ENCODE measurements at regions not wholly inside any gene's neighbourhood (a gene's known extent, or its start where the extent isn't known, plus 50 kb on each side); places are given as distances from the start of the nearest gene placed in this dataset.

DNA sequence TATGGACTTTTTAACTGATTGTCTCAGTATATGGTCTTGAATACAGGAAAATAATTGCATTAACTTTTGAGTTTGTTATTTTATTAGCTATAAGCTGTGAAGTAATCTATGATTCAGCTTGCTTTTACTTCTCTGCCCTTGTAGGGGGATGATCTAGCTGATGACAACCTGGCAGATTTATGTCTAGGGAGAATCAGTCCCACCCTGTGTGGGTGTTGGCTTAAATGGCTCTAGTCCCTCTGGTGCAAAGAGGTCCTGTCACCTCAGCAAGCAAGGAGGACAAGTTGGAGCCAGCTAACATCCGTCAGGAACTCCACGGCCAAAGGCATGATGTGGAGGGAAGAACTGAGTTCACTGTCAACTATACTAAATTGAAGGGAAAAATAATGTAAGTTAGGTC is 495.3 kb downstream of the BMP2 start:
- Histone ChIP-seq H3K9ac (no peak overlapping the region), H3K4me2 (ENCODE audit: unreplicated experiment) (no peak overlapping the region), H2AFZ (no peak overlapping the region), H4K20me1 (ENCODE audit: insufficient read depth) (no peaks in the 10 kb centered on the region), H3K4me3 (no peak overlapping the region), H3K27ac (no peak overlapping the region), H3K4me1 (ENCODE audit: insufficient read depth) (no peaks in the 10 kb centered on the region), H3K79me2 (ENCODE audit: insufficient read depth) (no peaks in the 10 kb centered on the region), H3K36me3 (ENCODE audit: low read depth) (no peaks in the 10 kb centered on the region), H3K9me3 (ENCODE audit: low read depth) (no peaks in the 10 kb centered on the region), H3K9me2 (ENCODE audit: insufficient read depth) (no peaks in the 10 kb centered on the region), H3F3A (ENCODE audit: insufficient read depth) (no peaks in the 10 kb centered on the region), H3K27me3 (replicated peaks; ENCODE audit: insufficient read depth) (0 out of 2 replicates have a peak, but pooled peaks cover 5% of the 10 kb centered on the region)
- WGBS, 2 experiments (ENCODE audit: low coverage in 1 of 2, low lambda C conversion rate in 2 of 2, missing lambda C conversion rate in 2 of 2): 0 to 2% methylated on average over 2 of the region's 2 CpGs
- TF ChIP-seq EZH2phosphoT487 (IDR thresholded peaks at IDR 0.05; ENCODE audit: insufficient read depth, low read depth) (no peak), EZH2 (IDR thresholded peaks at IDR 0.05; ENCODE audit: insufficient read depth, poor library complexity, severe bottlenecking) (no peak)
- no peak for DNase-seq
- in situ Hi-C loops (cut with MboI): no loop called here

DNA sequence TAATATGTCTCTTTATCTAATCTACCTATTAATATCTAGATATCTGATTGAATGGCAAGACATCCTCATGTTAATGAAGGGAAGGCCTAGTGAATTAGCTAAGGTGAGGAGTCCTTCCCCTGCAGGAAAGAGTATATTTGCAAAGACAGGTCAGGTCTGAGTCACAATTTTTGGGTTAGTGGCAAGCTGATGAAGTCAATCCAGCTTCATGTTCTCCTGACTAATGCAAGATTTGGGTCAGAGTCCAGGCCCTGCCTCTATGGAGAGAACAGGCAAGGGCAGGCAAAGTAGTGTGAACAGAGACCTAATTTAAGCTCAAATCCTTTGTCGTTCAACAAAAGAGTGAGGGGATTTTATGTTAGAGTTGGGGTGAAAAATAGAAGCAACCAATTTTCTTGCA is 496.7 kb downstream of the BMP2 start:
- no peak overlapping the region for H3K27ac ChIP-seq
- WGBS, 2 experiments (ENCODE audit: low coverage in 1 of 2, low lambda C conversion rate in 2 of 2, missing lambda C conversion rate in 2 of 2): 48 to 82% methylated on average over 1 of the region's 1 CpG
- H3K36me3 ChIP-seq (ENCODE audit: low read depth): no peaks in the 10 kb centered on the region
- H3K79me2 ChIP-seq (ENCODE audit: insufficient read depth): no peaks in the 10 kb centered on the region
- H3K4me2 ChIP-seq (ENCODE audit: unreplicated experiment): no peak overlapping the region
- peak; percentile 1 for DNase-seq
- H3F3A ChIP-seq (ENCODE audit: insufficient read depth): no peaks in the 10 kb centered on the region
- H3K9me3 ChIP-seq (ENCODE audit: low read depth): no peaks in the 10 kb centered on the region
- in situ Hi-C loops (cut with MboI): no loop called here
- TF ChIP-seq EZH2phosphoT487 (IDR thresholded peaks at IDR 0.05; ENCODE audit: insufficient read depth, low read depth) (no peak), EZH2 (IDR thresholded peaks at IDR 0.05; ENCODE audit: insufficient read depth, poor library complexity, severe bottlenecking) (no peak)
- no peak overlapping the region for H3K4me3 ChIP-seq
- H3K4me1 ChIP-seq (ENCODE audit: insufficient read depth): no peaks in the 10 kb centered on the region
- no peaks in the 10 kb centered on the region for H3K9me2 ChIP-seq (ENCODE audit: insufficient read depth)
- no peaks in the 10 kb centered on the region for H4K20me1 ChIP-seq (ENCODE audit: insufficient read depth)
- no peaks in the 10 kb centered on the region for H3K27me3 ChIP-seq (replicated peaks; ENCODE audit: insufficient read depth)
- H3K9ac ChIP-seq: no peak overlapping the region
- H2AFZ ChIP-seq: no peak overlapping the region

DNA sequence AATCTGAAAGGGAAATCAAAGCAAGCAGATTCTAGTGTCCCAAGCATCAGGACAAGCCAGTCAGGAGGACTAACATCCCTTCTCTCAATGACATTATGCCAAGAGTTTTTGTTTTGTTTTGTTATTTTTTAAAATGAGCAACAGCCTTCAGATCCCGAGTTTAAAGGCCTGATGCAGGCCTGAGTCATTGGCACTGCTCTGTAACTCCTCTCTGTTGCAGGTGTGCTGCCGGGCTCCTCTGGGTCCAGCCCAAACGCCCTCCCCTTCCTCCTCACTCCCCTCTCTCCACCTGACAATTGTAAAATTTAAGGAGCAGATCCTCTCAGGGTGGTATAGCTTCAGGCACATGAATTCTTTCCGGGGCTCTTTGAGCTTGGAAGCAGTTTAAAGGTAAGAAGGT is 502.0 kb downstream of the BMP2 start:
- WGBS, 2 experiments (ENCODE audit: low coverage in 1 of 2, low lambda C conversion rate in 2 of 2, missing lambda C conversion rate in 2 of 2): 58 to 66% methylated on average over 4 of the region's 4 CpGs
- H3K36me3 ChIP-seq (ENCODE audit: low read depth): no peaks in the 10 kb centered on the region
- no peaks in the 10 kb centered on the region for H3K27me3 ChIP-seq (replicated peaks; ENCODE audit: insufficient read depth)
- H4K20me1 ChIP-seq (ENCODE audit: insufficient read depth): no peaks in the 10 kb centered on the region
- H3K4me1 ChIP-seq (ENCODE audit: insufficient read depth): no peaks in the 10 kb centered on the region
- H3K4me3 ChIP-seq: no peak overlapping the region
- H2AFZ ChIP-seq: no peak overlapping the region
- no peaks in the 10 kb centered on the region for H3F3A ChIP-seq (ENCODE audit: insufficient read depth)
- H3K27ac ChIP-seq: no peak overlapping the region
- DNase-seq: no peak
- no peak overlapping the region for H3K4me2 ChIP-seq (ENCODE audit: unreplicated experiment)
- H3K79me2 ChIP-seq (ENCODE audit: insufficient read depth): no peaks in the 10 kb centered on the region
- no peaks in the 10 kb centered on the region for H3K9me2 ChIP-seq (ENCODE audit: insufficient read depth)
- no peaks in the 10 kb centered on the region for H3K9me3 ChIP-seq (ENCODE audit: low read depth)
- TF ChIP-seq EZH2 (IDR thresholded peaks at IDR 0.05; ENCODE audit: insufficient read depth, poor library complexity, severe bottlenecking) (no peak), EZH2phosphoT487 (IDR thresholded peaks at IDR 0.05; ENCODE audit: insufficient read depth, low read depth) (no peak)
- in situ Hi-C loops (cut with MboI): no loop called here
- no peak overlapping the region for H3K9ac ChIP-seq

DNA sequence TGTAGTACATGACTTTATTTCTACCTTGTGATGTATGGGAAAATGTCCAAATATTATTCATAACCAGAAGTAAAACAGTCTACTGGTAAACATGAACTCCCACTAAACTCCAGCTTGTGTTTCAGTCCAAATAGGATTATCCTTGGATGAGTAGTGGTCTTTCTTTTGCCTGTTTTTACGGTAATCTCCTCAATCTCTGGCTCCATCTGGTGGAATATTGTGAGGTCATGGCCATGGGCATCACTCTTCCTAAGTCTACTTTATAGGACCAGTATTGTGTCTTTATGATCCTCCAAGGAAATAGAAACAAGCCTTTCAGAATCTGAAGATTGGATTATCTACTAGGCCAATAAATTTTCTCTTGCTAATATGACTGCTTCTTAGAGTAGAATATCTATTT is 505.0 kb downstream of the BMP2 start:
- Histone ChIP-seq H3K4me1 (ENCODE audit: insufficient read depth) (no peaks in the 10 kb centered on the region), H3K9me2 (ENCODE audit: insufficient read depth) (no peaks in the 10 kb centered on the region), H3K9me3 (ENCODE audit: low read depth) (no peaks in the 10 kb centered on the region), H3K36me3 (ENCODE audit: low read depth) (no peaks in the 10 kb centered on the region), H3K27me3 (replicated peaks; ENCODE audit: insufficient read depth) (no peaks in the 10 kb centered on the region; the same call in 1 of the 2 replicates), H3K9ac (no peak overlapping the region), H3K27ac (no peak overlapping the region), H3K4me3 (no peak overlapping the region), H2AFZ (no peak overlapping the region), H3F3A (ENCODE audit: insufficient read depth) (no peaks in the 10 kb centered on the region), H3K79me2 (ENCODE audit: insufficient read depth) (no peaks in the 10 kb centered on the region), H4K20me1 (ENCODE audit: insufficient read depth) (no peaks in the 10 kb centered on the region), H3K4me2 (ENCODE audit: unreplicated experiment) (no peak overlapping the region)
- in situ Hi-C loops (cut with MboI): no loop called here
- DNase-seq: peak; percentile 5
- TF ChIP-seq EZH2phosphoT487 (IDR thresholded peaks at IDR 0.05; ENCODE audit: insufficient read depth, low read depth) (no peak), EZH2 (IDR thresholded peaks at IDR 0.05; ENCODE audit: insufficient read depth, poor library complexity, severe bottlenecking) (no peak)
- 0 to 7% methylated on average over 1 of the region's 1 CpG for WGBS, 2 experiments (ENCODE audit: low coverage in 1 of 2, low lambda C conversion rate in 2 of 2, missing lambda C conversion rate in 2 of 2)

DNA sequence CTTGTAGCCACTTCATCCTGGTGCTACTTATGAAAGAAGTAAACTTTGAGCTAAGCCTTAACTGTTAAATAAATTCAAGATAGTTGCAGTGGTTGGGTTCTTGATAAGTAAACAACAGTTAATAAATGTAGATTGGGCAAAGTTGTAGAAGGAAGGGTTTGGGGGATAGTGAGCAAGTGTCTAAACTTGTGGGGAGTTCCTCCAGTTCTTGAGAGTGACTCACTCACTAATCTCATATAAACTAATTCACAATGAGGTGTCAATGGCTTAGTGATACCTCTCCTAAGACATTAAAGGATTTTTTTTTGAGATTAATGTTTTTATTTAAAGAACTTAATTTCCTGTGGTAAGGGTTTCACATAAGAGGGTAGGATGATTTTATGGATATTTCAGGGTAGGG is 507.4 kb downstream of the BMP2 start:
- Histone ChIP-seq H3F3A (ENCODE audit: insufficient read depth) (no peaks in the 10 kb centered on the region), H4K20me1 (ENCODE audit: insufficient read depth) (no peaks in the 10 kb centered on the region), H3K79me2 (ENCODE audit: insufficient read depth) (no peaks in the 10 kb centered on the region), H3K4me1 (ENCODE audit: insufficient read depth) (no peaks in the 10 kb centered on the region), H3K4me2 (ENCODE audit: unreplicated experiment) (no peak overlapping the region), H3K27me3 (replicated peaks; ENCODE audit: insufficient read depth) (no peaks in the 10 kb centered on the region; the same call in 1 of the 2 replicates), H3K4me3 (no peak overlapping the region), H3K27ac (no peak overlapping the region), H3K9me2 (ENCODE audit: insufficient read depth) (no peaks in the 10 kb centered on the region), H3K9me3 (ENCODE audit: low read depth) (no peaks in the 10 kb centered on the region), H3K36me3 (ENCODE audit: low read depth) (no peaks in the 10 kb centered on the region), H3K9ac (no peak overlapping the region), H2AFZ (no peak overlapping the region)
- TF ChIP-seq EZH2phosphoT487 (IDR thresholded peaks at IDR 0.05; ENCODE audit: insufficient read depth, low read depth) (no peak), EZH2 (IDR thresholded peaks at IDR 0.05; ENCODE audit: insufficient read depth, poor library complexity, severe bottlenecking) (no peak)
- DNase-seq: no peak
- in situ Hi-C loops (cut with MboI): loop anchor here (25.0 kb wide), 1 partner anchor 513 kb away; the partner anchor contains the start of gene BMP2

Measured in GM23248 (cell line).